HUES64 (cell line): ENCODE measurements at regions not wholly inside any gene's neighbourhood (a gene's known extent, or its start where the extent isn't known, plus 50 kb on each side); places are given as distances from the start of the nearest gene placed in this dataset.

ENCODE experiments used
- H3K27ac ChIP-seq: 2 replicates; pipeline ENCODE4 v1.7.0; 2013; ENCODE audit warnings: low read depth, low read length, inconsistent platforms
- H3K27me3 ChIP-seq: 2 replicates; pipeline ENCODE4 v1.6.1; 2013; ENCODE audit warnings: mild to moderate bottlenecking, low read length; ENCODE audit not compliant: insufficient read depth
- H3K36me3 ChIP-seq: 2 replicates; pipeline ENCODE4 v1.6.1; 2013; ENCODE audit warnings: mild to moderate bottlenecking, low read length; ENCODE audit not compliant: insufficient read depth
- H3K4me1 ChIP-seq: 2 replicates; pipeline ENCODE4 v1.6.1; 2013; ENCODE audit warnings: mild to moderate bottlenecking, low read length, moderate library complexity; ENCODE audit not compliant: insufficient read depth
- H3K4me3 ChIP-seq: 2 replicates; pipeline ENCODE4 v1.5.1; 2013; ENCODE audit warnings: mild to moderate bottlenecking, low read length, moderate library complexity
- H3K9ac ChIP-seq: 2 replicates; pipeline ENCODE4 v1.6.1; 2013; ENCODE audit warnings: mild to moderate bottlenecking, low read depth, low read length
- H3K9me3 ChIP-seq: 2 replicates; pipeline ENCODE4 v1.6.1; 2013; ENCODE audit warnings: low read depth, low read length; ENCODE audit not compliant: insufficient read depth
- WGBS: fragments of 150-250, 120-280 bp; methylation state at CpG from one replicate; pipeline ENCODE4 v1.1.7; 2013; ENCODE audit warnings: missing lambda C conversion rate; 5-methylcytosine and 5-hydroxymethylcytosine counted together

DNA sequence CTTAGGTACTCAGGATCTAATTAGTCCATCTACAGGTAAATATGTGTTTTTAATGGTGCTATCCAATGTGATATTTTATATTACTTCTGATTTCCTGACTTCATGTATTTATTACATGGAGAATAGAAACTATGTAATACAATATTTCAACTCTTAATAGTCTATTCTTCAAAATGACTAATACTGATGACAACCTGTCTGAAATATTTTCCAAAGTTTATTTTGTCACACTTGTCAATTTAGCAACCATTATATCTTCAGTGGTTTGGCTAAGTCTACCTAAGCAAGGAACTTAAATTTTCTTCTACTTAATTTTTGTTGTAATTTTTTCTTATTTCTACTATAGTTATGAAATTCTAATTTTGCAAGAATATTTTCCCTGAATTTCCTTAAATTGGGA, 55.0 kb upstream of the CNTN5 start:
- H3K36me3 ChIP-seq: no peaks in the 10 kb centered on the region
- peaks cover 9% of the 10 kb centered on the region for H3K4me1 ChIP-seq
- no peak overlapping the region for H3K9ac ChIP-seq
- H3K27me3 ChIP-seq: no peaks in the 10 kb centered on the region
- no peak overlapping the region for H3K4me3 ChIP-seq
- H3K27ac ChIP-seq: no peak overlapping the region
- no peaks in the 10 kb centered on the region for H3K9me3 ChIP-seq

DNA sequence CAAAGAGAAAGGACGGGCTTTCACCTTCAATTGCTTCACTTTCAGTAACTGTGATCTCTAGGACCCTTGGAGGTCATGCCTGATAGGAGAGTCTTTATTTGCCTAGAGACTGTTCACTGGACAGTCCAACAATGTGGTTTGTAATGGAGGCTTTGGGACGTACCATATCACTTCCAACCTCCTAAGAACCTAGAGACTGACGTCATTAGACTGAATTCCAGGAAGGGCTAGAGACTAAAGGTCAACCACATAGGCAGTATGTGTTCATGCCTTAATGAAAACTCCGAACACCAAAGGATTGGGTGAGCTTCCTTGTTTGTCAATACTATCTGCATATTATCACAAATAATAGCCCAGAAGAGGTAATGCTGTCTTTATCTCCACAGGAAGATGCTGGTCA, 53.7 kb upstream of the CNTN5 start:
- no peaks in the 10 kb centered on the region for H3K36me3 ChIP-seq
- H3K27ac ChIP-seq: no peak overlapping the region
- 87% methylated on average over 4 of the region's 4 CpGs for WGBS

More for the DNA sequence above, 53.7 kb upstream of the CNTN5 start:
- Histone ChIP-seq H3K9ac (no peak overlapping the region), H3K4me1 (no peaks in the 10 kb centered on the region), H3K4me3 (no peak overlapping the region), H3K9me3 (no peaks in the 10 kb centered on the region), H3K27me3 (no peaks in the 10 kb centered on the region)
